Progenitor cell of endocrine pancreas (in vitro differentiated cells): ENCODE measurements at regions not wholly inside any gene's neighbourhood (a gene's known extent, or its start where the extent isn't known, plus 50 kb on each side); places are given as distances from the start of the nearest gene placed in this dataset.

Source experiments
- DNase-seq: peaks from one replicate; pipeline ENCODE4 v3.0.0; 2021; ENCODE audit warnings: low spot score; ENCODE audit not compliant: unreplicated experiment
- H3K27ac Mint-ChIP-seq: 2 replicates; pipeline ENCODE4 v1.8.0; 2021; ENCODE audit warnings: mild to moderate bottlenecking, moderate library complexity, mixed read lengths
- H3K27me3 Mint-ChIP-seq: 2 replicates; pipeline ENCODE4 v1.8.0; 2021; ENCODE audit warnings: mixed read lengths
- H3K36me3 Mint-ChIP-seq: 2 replicates; pipeline ENCODE4 v1.8.0; 2022; ENCODE audit warnings: mixed read lengths; ENCODE audit not compliant: insufficient read depth
- H3K4me1 Mint-ChIP-seq: 2 replicates; pipeline ENCODE4 v1.8.0; 2021; ENCODE audit warnings: low read depth, mixed read lengths
- H3K4me3 Mint-ChIP-seq: 2 replicates; pipeline ENCODE4 v1.8.0; 2021; ENCODE audit warnings: low read depth, mild to moderate bottlenecking, moderate library complexity, mixed read lengths
- H3K9me3 Mint-ChIP-seq: 2 replicates; pipeline ENCODE4 v1.8.0; 2021; ENCODE audit warnings: low read depth, mixed read lengths
- TF ChIP-seq, protein P1 (sequence below): fragments of 200-600 bp; sonication (generic); IDR thresholded peaks from one replicate; pipeline ENCODE4 v1.5.0; 2021; ENCODE audit warnings: antibody characterized with exemption, mild to moderate bottlenecking; ENCODE audit not compliant: unreplicated experiment

DNA sequence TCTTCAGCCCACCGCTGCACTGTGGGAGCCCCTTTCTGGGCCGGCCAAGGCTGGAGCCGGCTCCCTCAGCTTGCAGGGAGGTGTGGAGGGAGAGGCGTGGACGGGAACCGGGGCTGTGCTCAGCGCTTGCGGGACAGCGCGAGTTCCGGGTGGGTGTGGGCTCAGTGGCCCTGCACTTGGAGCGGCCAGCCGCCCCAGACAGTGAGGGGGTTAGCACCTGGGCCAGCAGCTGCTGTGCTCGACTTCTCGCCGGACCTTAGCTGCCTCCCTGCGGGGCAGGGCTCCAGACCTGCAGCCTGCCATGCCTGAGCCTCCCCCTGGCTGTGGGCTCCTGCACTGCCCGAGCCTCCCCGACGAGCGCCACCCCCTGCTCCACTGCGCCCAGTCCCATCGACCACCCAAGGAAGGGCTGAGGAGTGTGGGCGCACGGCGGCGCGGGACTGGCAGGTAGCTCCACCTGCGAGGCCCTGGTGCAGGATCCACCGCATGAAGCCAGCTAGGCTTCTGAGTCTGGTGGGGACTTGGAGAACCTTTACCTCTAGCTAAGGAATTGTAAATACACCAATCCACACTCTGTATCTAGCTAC, 92.9 kb upstream of the MAST4 start:
- Mint-ChIP-seq H3K27me3 (no peaks in the 10 kb centered on the region), H3K27ac (no peak overlapping the region), H3K36me3 (peaks cover 1% of the 10 kb centered on the region), H3K9me3 (peaks cover 3% of the 10 kb centered on the region), H3K4me3 (no peak overlapping the region), H3K4me1 (no peaks in the 10 kb centered on the region)
- TF ChIP-seq, protein P1, sequence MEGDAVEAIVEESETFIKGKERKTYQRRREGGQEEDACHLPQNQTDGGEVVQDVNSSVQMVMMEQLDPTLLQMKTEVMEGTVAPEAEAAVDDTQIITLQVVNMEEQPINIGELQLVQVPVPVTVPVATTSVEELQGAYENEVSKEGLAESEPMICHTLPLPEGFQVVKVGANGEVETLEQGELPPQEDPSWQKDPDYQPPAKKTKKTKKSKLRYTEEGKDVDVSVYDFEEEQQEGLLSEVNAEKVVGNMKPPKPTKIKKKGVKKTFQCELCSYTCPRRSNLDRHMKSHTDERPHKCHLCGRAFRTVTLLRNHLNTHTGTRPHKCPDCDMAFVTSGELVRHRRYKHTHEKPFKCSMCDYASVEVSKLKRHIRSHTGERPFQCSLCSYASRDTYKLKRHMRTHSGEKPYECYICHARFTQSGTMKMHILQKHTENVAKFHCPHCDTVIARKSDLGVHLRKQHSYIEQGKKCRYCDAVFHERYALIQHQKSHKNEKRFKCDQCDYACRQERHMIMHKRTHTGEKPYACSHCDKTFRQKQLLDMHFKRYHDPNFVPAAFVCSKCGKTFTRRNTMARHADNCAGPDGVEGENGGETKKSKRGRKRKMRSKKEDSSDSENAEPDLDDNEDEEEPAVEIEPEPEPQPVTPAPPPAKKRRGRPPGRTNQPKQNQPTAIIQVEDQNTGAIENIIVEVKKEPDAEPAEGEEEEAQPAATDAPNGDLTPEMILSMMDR, result no peak
- DNase-seq, result no peak

DNA sequence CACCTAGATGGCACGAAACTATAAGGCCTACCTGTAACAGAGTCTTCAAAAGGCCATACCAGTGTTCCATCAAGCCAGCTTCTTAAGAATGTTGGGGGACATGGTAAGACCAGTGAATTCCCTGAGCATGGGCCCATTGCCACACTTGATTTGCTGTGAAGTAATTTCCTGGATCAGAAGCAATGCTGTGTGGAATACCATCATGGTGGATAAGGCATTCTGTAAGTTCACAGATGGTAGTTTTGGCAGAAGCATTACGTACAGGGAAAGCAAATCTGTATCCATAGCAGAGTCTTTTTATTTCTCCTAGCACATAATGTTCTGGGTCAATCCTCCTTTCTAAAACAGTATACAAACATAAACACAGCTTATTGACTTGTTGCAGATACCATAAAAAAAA, 89.1 kb upstream of the MAST4 start:
- Mint-ChIP-seq H3K36me3 (peaks cover 1% of the 10 kb centered on the region), H3K9me3 (peaks cover 3% of the 10 kb centered on the region), H3K27ac (no peak overlapping the region), H3K27me3 (peaks cover 9% of the 10 kb centered on the region), H3K4me3 (no peak overlapping the region), H3K4me1 (no peaks in the 10 kb centered on the region)
- no peak for DNase-seq
- TF ChIP-seq, protein P1, result no peak

DNA sequence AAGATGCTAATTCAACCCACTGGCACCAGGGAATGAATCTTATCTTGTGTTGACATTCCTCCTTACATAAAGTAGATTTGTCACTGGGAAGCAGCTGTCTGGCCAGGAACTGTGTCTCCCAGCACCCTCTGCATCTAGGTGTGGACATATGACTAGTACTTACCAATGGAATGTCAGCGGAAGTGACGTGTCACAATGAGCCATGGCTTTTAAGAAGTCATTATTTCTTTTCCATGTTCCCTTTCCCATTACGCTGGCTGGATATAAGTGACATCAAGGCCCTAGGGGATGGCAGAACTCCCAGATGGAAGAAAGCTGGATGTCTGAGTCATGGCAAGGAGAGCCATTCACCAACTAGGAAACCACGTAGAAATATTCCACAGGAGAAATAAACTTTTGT, 84.7 kb upstream of the MAST4 start:
- H3K27me3 Mint-ChIP-seq, result peaks cover 9% of the 10 kb centered on the region
- no peak overlapping the region for H3K4me3 Mint-ChIP-seq

DNA sequence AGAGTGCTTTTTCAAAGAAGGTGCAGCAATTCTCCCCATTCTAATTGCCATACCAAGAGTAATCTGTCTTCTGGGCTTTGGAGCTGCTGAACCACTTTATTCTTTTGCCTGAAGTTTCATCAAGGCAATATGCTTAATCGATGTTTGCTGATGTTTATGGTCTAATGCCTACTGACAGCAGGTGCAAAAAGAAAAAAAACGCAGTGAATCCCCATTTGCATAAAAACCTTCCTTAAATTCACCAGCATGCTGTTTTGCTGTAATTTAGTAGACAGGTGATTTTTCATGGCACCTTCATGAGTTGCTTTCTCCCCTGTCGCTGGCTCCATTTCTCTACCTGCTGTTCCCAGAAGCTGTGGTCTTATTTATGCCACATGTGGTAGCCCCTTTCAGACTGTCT, 83.1 kb upstream of the MAST4 start:
- H3K4me1 Mint-ChIP-seq, result peaks cover 2% of the 10 kb centered on the region
- no peak overlapping the region for H3K27ac Mint-ChIP-seq
- no peak overlapping the region for H3K4me3 Mint-ChIP-seq

More for the DNA sequence above, 84.7 kb upstream of the MAST4 start:
- TF ChIP-seq, protein P1, result no peak
- Mint-ChIP-seq H3K27ac (no peak overlapping the region), H3K4me1 (peaks cover 2% of the 10 kb centered on the region), H3K36me3 (no peaks in the 10 kb centered on the region), H3K9me3 (no peaks in the 10 kb centered on the region)
- DNase-seq, result no peak

DNA sequence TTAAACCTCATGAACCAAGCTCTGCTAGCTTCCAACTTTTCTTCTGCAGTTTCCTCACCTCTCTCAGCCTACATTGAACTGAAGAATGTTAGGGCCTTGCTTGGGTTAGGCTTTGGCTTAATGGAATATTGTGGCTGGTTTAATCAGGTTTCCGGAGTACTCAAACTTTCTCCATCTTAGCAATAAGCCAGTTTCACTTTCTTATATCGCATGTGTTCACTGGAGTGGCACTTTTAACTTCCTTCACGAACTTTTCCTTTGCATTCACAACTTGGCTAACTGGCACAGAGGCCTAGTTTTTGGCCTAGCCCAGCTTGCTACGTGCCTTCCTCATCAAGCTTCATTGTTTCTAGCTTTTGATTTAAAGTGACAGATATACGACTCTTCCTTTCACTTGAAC, 81.0 kb upstream of the MAST4 start:
- H3K36me3 Mint-ChIP-seq, result no peaks in the 10 kb centered on the region
- TF ChIP-seq, protein P1, result no peak
- no peak overlapping the region for H3K27ac Mint-ChIP-seq

More for the DNA sequence above, 83.1 kb upstream of the MAST4 start:
- TF ChIP-seq, protein P1, result no peak
- Mint-ChIP-seq H3K36me3 (no peaks in the 10 kb centered on the region), H3K27me3 (peaks cover 9% of the 10 kb centered on the region), H3K9me3 (no peaks in the 10 kb centered on the region)
- no peak for DNase-seq

More for the DNA sequence above, 81.0 kb upstream of the MAST4 start:
- Mint-ChIP-seq H3K4me3 (no peak overlapping the region), H3K27me3 (no peaks in the 10 kb centered on the region), H3K9me3 (peaks cover 6% of the 10 kb centered on the region), H3K4me1 (peaks cover 2% of the 10 kb centered on the region)
- DNase-seq, result no peak
